VCaP (cell line): ENCODE measurements at regions not wholly inside any gene's neighbourhood (a gene's known extent, or its start where the extent isn't known, plus 50 kb on each side); places are given as distances from the start of the nearest gene placed in this dataset.

ENCODE experiments used
- H3K27ac ChIP-seq: fragments of 450-650 bp; 2 replicates; pipeline ENCODE4 v1.5.1; 2017
- TF ChIP-seq, protein P1 (sequence below): fragments of 450-650 bp; conservative IDR thresholded peaks from 2 replicates; pipeline ENCODE4 v1.5.1; 2017; ENCODE audit warnings: mild to moderate bottlenecking, moderate library complexity

DNA sequence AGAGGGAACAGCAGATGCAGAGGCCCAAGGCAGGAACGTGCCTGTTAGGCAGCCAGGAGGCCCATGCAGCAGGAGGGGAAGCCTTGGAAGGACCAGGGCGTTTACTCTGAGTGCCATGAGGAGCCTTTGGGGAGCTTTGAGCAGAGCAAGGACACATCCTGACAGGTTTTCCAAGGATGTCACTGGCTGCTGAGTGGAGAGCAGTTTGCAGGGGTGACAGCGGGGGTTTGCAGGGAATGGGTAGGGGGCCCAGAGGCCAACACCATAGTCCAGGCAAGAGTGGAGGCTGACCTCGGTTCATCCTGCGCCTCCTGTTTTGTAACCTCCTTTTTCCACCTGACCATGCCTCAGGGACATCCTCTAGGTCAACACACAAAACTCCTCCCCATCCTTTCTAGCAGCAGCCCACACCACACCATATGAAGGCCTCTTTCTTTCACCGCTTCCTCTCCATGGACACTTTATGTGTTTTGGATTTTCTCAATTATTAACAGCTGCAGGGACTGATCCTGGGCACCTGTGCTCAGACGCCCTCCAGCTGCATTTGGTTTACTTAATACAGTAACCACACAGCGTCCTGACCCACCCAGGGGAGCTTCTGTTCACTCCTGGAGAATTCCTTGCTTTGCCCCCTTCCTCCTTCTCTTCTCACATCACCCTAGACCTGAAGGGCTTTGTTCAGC is 528.5 kb downstream of the MATN1 start:
- no peak overlapping the region for H3K27ac ChIP-seq
- TF ChIP-seq, protein P1, sequence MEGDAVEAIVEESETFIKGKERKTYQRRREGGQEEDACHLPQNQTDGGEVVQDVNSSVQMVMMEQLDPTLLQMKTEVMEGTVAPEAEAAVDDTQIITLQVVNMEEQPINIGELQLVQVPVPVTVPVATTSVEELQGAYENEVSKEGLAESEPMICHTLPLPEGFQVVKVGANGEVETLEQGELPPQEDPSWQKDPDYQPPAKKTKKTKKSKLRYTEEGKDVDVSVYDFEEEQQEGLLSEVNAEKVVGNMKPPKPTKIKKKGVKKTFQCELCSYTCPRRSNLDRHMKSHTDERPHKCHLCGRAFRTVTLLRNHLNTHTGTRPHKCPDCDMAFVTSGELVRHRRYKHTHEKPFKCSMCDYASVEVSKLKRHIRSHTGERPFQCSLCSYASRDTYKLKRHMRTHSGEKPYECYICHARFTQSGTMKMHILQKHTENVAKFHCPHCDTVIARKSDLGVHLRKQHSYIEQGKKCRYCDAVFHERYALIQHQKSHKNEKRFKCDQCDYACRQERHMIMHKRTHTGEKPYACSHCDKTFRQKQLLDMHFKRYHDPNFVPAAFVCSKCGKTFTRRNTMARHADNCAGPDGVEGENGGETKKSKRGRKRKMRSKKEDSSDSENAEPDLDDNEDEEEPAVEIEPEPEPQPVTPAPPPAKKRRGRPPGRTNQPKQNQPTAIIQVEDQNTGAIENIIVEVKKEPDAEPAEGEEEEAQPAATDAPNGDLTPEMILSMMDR = no peak

GRCh38 chr1:30194046-30194619 is 529.3 kb downstream of the MATN1 start:
- TF ChIP-seq, protein P1 = no peak
- no peak overlapping the region for H3K27ac ChIP-seq

DNA sequence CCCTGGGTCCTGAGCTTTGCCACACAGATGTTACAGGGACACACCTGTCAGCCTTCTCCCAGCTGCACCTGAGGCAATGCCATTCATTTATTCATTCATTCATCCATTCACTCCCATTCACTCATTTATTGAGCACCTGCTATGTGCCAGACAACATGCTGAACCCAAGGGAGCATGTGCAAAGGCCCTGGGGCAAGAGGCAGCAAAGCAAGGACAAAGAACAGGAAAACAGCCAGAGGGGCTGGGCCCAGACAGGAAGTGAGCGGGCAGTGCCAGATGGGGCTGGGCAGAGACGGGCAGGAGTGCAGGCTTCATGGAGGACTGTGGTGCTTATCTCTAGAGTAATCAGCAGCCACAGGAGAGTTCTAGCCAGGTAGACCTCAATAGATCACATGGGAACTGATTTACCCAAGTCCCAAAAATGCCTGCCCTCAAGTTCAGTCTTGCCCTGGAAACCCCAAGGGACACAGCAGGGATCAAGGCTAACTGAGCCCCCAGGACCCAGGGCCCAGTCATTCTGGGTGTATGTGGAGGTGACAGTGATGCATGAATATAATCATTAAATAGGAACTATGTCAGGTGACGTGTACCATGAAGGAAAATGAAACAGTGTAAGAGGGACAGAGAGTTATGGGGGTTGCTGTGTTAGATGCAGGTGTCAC is 530.3 kb downstream of the MATN1 start:
- no peak overlapping the region for H3K27ac ChIP-seq
- TF ChIP-seq, protein P1 = no peak

GRCh38 chr1:30191154-30191702 is 532.2 kb downstream of the MATN1 start:
- no peak overlapping the region for H3K27ac ChIP-seq
- TF ChIP-seq, protein P1 = no peak

- no peak overlapping the region for H3K27ac ChIP-seq
- TF ChIP-seq, protein P1 = no peak
These were observed 532.8 kb downstream of the MATN1 start for GRCh38 chr1:30190511-30191153.

- TF ChIP-seq, protein P1 = no peak
- no peak overlapping the region for H3K27ac ChIP-seq
These were observed 533.4 kb downstream of the MATN1 start for GRCh38 chr1:30189818-30190500.
